Tibial nerve (tissue), 4 donors: ENCODE measurements at regions not wholly inside any gene's neighbourhood (a gene's known extent, or its start where the extent isn't known, plus 50 kb on each side); places are given as distances from the start of the nearest gene placed in this dataset.

Experiments used
- DNase-seq, 2 donors: peaks; one replicate each; pipeline ENCODE4 v3.0.0-alpha.2; 2019; ENCODE audit warnings: low spot score in 2 of 2
- H3K27ac ChIP-seq, 4 donors: fragments of 200-600 bp; sonication (generic) in 3 of 4; one replicate each; pipeline ENCODE4 v1.5.1; 2017 to 2019; ENCODE audit warnings: mild to moderate bottlenecking in 1 of 4
- H3K27me3 ChIP-seq, 2 donors: fragments of 200-600 bp; sonication (generic) in 1 of 2; one replicate each; pipeline versions ENCODE4 v1.5.1 to v1.6.0; 2017 to 2019
- H3K36me3 ChIP-seq, 3 donors: fragments of 200-600 bp; sonication (generic); one replicate each; pipeline ENCODE4 v1.5.1; 2018 to 2019
- H3K4me1 ChIP-seq, 4 donors: fragments of 200-600 bp; sonication (generic) in 3 of 4; one replicate each; pipeline ENCODE4 v1.5.1; 2017 to 2019
- H3K4me3 ChIP-seq, 4 donors: fragments of 200-600 bp; sonication (generic) in 3 of 4; one replicate each; pipeline ENCODE4 v1.5.1; 2017 to 2019; ENCODE audit warnings: mild to moderate bottlenecking in 1 of 4, moderate library complexity in 1 of 4
- H3K9me3 ChIP-seq, 4 donors: fragments of 200-600 bp; sonication (generic) in 3 of 4; one replicate each; pipeline ENCODE4 v1.5.1; 2017 to 2019
- CTCF ChIP-seq, 5 experiments: fragments of 200-600 bp in 3 of 5; fragments of 450-650 bp in 2 of 5; sonication (generic) in 3 of 5; IDR thresholded peaks; one replicate each; pipeline ENCODE4 v1.5.1; 2016 to 2019; ENCODE audit warnings: antibody characterized with exemption in 5 of 5, mild to moderate bottlenecking in 3 of 5, moderate library complexity in 2 of 5
- EP300 ChIP-seq, 2 donors: sonication (generic); formaldehyde crosslinking; IDR thresholded peaks; one replicate each; pipeline ENCODE4 v1.6.1; 2017; ENCODE audit warnings: antibody characterized with exemption in 2 of 2, mild to moderate bottlenecking in 1 of 2
- POLR2A ChIP-seq, 2 donors: fragments of 450-650 bp; IDR thresholded peaks; one replicate each; pipeline ENCODE4 v1.6.1; 2017; ENCODE audit warnings: antibody characterized with exemption in 2 of 2, mild to moderate bottlenecking in 2 of 2, moderate library complexity in 2 of 2
- WGBS, 2 donors: methylation state at CpG; one replicate each; pipeline ENCODE4 v1.1.5; 2018; 5-methylcytosine and 5-hydroxymethylcytosine counted together

GRCh38 chr12:127712561-127712960, 554.4 kb upstream of the TMEM132C start:
- WGBS, 2 donors, result 74 to 81% methylated on average over 2 of the region's 2 CpGs
- Histone ChIP-seq H3K4me1 (no peaks in the 10 kb centered on the region), H3K36me3 (no peaks in the 10 kb centered on the region), H3K27me3 (no peaks in the 10 kb centered on the region), H3K4me3 (no peak overlapping the region), H3K9me3 (no peaks in the 10 kb centered on the region), H3K27ac (no peak overlapping the region)
- DNase-seq, result no peak
- TF ChIP-seq EP300 (IDR thresholded peaks at IDR 0.05) (no peak), CTCF (IDR thresholded peaks at IDR 0.05) (no peak), POLR2A (IDR thresholded peaks at IDR 0.05) (no peak)

- H3K27me3 ChIP-seq, result no peaks in the 10 kb centered on the region
- no peaks in the 10 kb centered on the region for H3K36me3 ChIP-seq
- WGBS, 2 donors, result 87% methylated on average over 2 of the region's 2 CpGs
- no peak for DNase-seq
- H3K4me3 ChIP-seq, result no peak overlapping the region
- H3K4me1 ChIP-seq, result no peaks in the 10 kb centered on the region
- no peaks in the 10 kb centered on the region for H3K9me3 ChIP-seq
- TF ChIP-seq EP300 (IDR thresholded peaks at IDR 0.05) (no peak), POLR2A (IDR thresholded peaks at IDR 0.05) (no peak), CTCF (IDR thresholded peaks at IDR 0.05) (no peak)
- H3K27ac ChIP-seq, result no peak overlapping the region
Observed at GRCh38 chr12:127716166-127716565, 550.8 kb upstream of the TMEM132C start.

- Histone ChIP-seq H3K27ac (no peak overlapping the region), H3K4me3 (no peak overlapping the region), H3K27me3 (no peaks in the 10 kb centered on the region), H3K36me3 (no peaks in the 10 kb centered on the region), H3K4me1 (no peaks in the 10 kb centered on the region), H3K9me3 (no peaks in the 10 kb centered on the region)
- DNase-seq, result no peak
- WGBS, 2 donors, result 82 to 91% methylated on average over 4 of the region's 4 CpGs
- TF ChIP-seq EP300 (IDR thresholded peaks at IDR 0.05) (no peak), CTCF (IDR thresholded peaks at IDR 0.05) (no peak), POLR2A (IDR thresholded peaks at IDR 0.05) (no peak)
Observed at GRCh38 chr12:127717278-127717677, 549.7 kb upstream of the TMEM132C start.

GRCh38 chr12:127720334-127720733, 546.6 kb upstream of the TMEM132C start:
- Histone ChIP-seq H3K36me3 (no peaks in the 10 kb centered on the region), H3K9me3 (no peaks in the 10 kb centered on the region), H3K27ac (no peak overlapping the region), H3K27me3 (no peaks in the 10 kb centered on the region), H3K4me1 (no peaks in the 10 kb centered on the region), H3K4me3 (no peak overlapping the region)
- TF ChIP-seq CTCF (IDR thresholded peaks at IDR 0.05) (no peak), POLR2A (IDR thresholded peaks at IDR 0.05) (no peak), EP300 (IDR thresholded peaks at IDR 0.05) (no peak)
- DNase-seq, result no peak
- 87 to 94% methylated on average over 12 of the region's 12 CpGs for WGBS, 2 donors

- no peaks in the 10 kb centered on the region for H3K27me3 ChIP-seq
- H3K9me3 ChIP-seq, result no peaks in the 10 kb centered on the region
- TF ChIP-seq CTCF (IDR thresholded peaks at IDR 0.05), result no peak
- no peak for TF ChIP-seq EP300 (IDR thresholded peaks at IDR 0.05)
- TF ChIP-seq POLR2A (IDR thresholded peaks at IDR 0.05), result no peak
- no peak overlapping the region for H3K27ac ChIP-seq
- no peak overlapping the region for H3K4me3 ChIP-seq
- DNase-seq, result no peak
- 67 to 79% methylated on average over 5 of the region's 5 CpGs for WGBS, 2 donors
- peaks cover 0 to 6% (median 0%) of the 10 kb centered on the region in 4 donors for H3K4me1 ChIP-seq
- H3K36me3 ChIP-seq, result no peaks in the 10 kb centered on the region
Observed at GRCh38 chr12:127722611-127723010, 544.4 kb upstream of the TMEM132C start.
